HG02678 (cell line): ENCODE measurements at regions not wholly inside any gene's neighbourhood (a gene's known extent, or its start where the extent isn't known, plus 50 kb on each side); places are given as distances from the start of the nearest gene placed in this dataset.

ENCODE experiments used
- ATAC-seq: cut with Tn5 transposase; IDR thresholded peaks from one replicate; pipeline ENCODE4 v1.9.1; 2021; ENCODE audit warnings: mild to moderate bottlenecking, moderate library complexity; ENCODE audit not compliant: unreplicated experiment

DNA sequence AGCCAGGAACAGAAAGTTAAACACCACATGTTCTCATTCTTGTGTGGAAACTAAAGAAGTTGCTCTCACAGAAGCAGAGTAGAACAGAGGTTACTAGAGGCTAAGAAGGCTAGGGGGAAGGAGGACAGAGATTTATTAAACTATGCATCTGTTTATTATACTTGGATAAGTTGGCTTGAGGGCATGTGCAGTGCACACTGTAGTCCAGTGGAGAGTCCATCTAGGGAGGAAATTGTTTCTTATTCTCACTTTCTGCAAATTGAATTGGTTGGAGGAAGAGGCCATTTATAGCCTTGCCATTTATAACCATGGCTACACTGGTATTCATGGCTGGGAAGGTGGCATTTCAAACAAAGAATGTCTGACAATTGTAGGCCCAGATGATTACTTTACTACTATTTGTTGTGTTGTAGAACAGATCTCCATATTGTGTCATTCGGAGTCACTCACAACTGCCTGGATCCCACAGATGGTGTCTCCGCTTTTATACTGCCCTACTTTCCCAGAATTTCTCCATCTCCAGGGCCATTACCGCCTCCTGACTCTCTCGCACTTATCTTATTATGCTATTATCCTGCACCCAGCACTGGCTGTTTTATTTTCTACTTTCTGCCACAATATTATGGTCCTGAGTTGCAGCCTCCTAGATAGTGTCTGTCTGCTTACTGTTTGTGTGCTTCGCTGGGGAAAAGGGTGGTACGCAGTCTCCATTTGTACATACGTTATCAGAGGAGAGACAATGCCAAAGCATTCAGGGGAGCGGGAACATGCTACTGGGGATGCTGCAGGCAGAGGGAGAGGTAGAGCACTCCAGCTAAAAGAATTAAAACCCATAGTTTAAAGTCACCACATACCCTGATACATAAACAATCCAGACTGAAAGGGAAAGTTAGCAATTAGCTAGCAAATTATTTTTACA, 169.3 kb upstream of the BLID start:
- no peak for ATAC-seq

DNA sequence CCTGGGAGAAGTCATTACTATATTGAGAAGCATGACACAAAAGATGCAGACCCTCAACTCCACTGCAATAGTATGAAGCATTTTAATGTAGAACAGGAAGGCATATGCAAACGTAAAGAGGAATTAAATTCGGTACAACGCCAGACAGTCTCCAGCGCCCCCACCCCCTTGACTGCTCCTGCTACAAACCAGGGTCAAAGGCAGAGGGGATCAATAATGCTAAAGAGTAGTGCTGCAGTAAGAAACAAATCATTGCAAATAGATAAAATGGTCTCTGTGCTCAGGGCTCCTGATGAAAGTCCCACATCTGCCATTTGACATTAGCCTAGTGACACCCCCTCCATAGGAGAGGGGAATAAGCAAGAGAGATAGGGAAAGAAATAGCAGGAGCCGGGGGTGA, 164.9 kb upstream of the BLID start:
- ATAC-seq, result no peak

DNA sequence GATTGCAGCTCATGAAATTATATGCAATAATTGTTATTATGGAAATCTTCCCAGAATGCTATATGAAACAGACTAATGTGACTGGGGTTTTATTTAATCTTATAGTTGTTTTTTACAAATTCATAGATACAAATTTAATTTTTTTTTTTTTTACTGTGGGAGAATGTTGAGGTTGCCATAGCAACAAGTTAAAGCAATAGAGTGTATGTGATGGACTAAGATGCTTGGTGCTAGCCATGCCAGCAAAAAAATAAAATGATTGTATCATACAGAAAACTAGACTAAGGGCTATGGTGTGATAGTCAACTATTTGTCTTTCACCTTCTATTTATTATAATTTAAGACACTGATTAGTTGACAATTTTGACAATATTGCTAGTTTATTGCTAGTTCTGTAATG, 163.2 kb upstream of the BLID start:
- ATAC-seq, result no peak

- ATAC-seq, result no peak
Observed at GRCh38 chr11:122277493-122277892, 161.5 kb upstream of the BLID start.

- ATAC-seq, result no peak
Observed at GRCh38 chr11:122276221-122276620, 160.2 kb upstream of the BLID start.

- no peak for ATAC-seq
Observed at GRCh38 chr11:122275508-122275907, 159.5 kb upstream of the BLID start.

DNA sequence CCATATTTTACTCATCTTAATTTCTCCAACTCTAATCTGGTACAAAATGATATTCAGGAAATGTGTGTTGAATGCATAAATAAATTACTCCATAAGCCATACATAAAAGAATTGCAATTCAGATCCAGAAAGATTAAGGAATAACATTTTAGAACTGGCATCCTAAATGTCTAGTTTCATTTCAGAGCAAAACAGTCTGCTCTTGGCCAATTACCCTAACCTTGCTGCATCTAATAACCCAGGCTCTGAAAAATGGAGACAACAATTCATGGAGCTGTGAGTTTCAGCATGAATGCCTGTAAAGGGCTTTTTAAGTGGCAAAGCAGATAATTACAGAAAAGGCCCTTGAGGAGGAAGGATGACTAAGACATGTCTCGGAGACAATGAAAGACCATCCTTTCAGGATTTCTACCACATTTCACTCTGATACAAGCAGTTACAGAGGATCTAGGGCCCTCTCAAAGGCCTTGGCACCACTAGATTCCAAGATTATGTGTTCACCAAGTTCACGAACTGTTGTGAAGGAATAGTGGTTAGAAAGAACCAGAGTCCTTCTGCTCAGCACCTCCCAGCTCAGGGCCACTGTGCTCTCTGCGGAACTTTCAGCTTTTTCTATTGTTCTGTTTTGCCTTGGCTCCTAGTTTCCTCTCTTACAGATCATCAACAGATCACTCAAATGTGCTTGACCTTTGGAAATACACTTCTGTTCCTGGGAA, 157.6 kb upstream of the BLID start:
- ATAC-seq, result no peak

- ATAC-seq, result no peak
Observed at GRCh38 chr11:122271745-122272144, 155.7 kb upstream of the BLID start.

DNA sequence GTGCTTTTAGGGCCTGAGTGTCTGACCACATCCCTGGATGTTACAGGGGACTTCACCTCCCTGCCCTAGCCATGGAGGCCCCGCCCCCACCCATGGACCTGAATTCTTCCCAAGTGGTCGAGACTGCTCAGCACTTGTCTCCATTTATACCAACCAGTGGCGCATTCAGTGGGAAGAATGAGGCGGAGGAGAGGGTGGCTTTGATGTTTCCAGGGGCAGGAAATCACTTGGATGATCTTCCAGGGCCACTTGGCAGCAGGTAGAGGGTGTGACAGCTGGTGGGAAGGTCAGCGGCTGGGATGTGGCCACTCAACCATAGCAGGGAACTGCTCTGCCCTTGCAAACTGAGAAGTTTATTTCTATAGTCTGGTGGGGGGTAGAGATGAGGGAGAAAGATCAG, 155.1 kb upstream of the BLID start:
- no peak for ATAC-seq

- no peak for ATAC-seq
Observed at GRCh38 chr11:122270535-122270934, 154.5 kb upstream of the BLID start.

GRCh38 chr11:122269824-122270223, 153.8 kb upstream of the BLID start:
- ATAC-seq, result no peak

- ATAC-seq, result no peak
Observed at GRCh38 chr11:122268601-122269130, 152.7 kb upstream of the BLID start.

DNA sequence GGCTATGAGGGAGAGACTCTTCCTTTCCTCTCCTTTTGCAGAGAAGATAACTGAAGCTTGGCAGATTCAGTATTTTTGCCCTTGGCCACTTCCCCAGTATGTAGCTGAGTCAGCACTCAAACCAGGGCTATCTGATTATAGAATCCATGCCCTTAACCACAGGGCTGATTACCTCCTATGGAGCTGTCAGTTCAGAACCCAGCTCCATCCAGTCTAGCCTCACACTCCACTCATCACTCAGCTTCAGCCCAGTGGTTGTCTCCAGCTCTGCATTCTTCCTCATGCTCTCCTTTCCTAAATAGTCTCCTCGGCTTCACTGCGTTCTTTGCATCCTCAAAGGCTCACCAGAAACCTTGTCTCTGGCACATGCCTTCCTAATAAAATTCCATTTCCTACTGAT, 151.6 kb upstream of the BLID start:
- ATAC-seq, result no peak

DNA sequence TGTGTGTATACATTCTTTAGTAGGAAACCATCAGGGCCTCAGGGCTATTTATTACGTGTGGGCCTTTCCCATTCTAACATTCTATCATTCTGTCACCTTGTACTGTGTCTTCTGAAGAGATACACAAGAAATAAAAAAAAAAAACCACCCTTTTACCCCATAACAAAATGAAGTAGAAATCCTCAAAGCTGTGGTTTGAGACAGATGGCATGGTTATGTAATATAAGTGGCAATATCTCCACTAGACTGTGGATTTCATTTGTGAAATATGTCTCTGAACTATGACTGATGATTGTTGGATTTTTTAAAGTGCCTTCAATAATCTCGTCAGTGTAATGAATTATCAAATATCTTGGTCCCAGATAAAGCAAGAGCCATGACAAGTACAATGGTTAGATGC, 150.0 kb upstream of the BLID start:
- no peak for ATAC-seq

GRCh38 chr11:122264121-122264520, 148.1 kb upstream of the BLID start:
- ATAC-seq, result no peak

GRCh38 chr11:122261546-122261945, 145.5 kb upstream of the BLID start:
- ATAC-seq, result no peak

- no peak for ATAC-seq
Observed at GRCh38 chr11:122259195-122259821, 143.3 kb upstream of the BLID start.

- ATAC-seq, result no peak
Observed at GRCh38 chr11:122258446-122259194, 142.6 kb upstream of the BLID start.

- ATAC-seq, result no peak
Observed at GRCh38 chr11:122253589-122254231, 137.7 kb upstream of the BLID start.

GRCh38 chr11:122248939-122249338, 132.9 kb upstream of the BLID start:
- no peak for ATAC-seq
